SIG-M5 treated with dmso at 0.1 percent for 504 hours (cell line): ENCODE measurements at regions not wholly inside any gene's neighbourhood (a gene's known extent, or its start where the extent isn't known, plus 50 kb on each side); places are given as distances from the start of the nearest gene placed in this dataset.

Experiments
- DNase-seq: peaks from one replicate; lab custom pipeline; 2025; ENCODE audit not compliant: unreplicated experiment; lab: John Stamatoyannopoulos, UW

DNA sequence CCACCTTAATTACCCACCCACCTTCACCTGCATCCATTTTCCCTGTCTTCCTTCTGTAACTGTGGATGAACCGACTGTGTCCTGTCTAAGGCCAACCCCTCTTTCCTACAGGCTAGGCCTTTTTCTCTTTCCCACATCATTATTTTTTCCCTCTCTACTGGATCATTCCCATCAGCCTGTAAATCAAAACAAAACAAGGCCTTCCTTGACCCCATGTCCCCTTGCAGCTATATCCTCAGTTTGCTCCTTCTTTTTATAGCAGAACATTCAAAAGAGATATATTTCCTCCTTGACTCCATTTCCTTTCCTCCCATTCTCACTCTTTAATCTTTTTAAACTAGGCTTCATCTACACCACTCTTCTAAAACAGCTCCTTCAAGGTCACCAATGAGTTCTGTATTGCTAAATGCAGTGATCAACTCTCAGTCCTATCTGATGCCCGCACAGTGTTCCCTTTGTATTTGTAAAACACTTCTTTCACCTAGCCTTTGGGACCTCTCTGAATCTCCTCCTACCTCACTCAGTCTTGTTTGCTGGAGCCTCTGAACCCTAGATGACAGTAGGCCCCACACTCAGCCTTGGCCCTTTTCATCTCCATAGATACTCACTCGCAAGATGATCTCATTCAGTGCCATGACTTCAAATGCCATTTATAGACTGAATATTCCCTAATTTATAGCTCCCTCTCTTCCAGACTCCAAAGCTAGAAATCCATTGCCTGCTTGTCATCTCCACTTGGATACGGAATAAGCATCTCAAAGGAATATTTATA is 55.7 kb downstream of the CXCR4 start:
- no peak for DNase-seq

DNA sequence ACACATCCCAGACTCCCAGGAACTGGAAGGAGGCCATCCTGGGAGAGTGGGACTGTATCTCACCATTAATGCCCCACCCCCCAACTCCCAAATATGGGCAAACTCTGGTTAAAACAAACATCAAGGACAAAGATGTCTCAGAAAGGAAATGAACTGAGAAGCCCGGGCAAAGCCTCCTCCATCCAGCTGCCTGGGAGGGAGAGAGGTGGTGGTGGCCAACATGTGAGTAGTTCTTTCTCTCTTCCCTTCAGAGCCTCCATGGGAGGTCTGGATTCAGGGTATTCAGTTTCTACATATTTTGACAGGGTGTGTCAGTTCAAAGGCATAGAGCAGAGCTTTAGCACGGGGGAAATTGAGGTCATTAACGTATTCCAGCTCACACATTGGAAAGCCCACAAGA is 57.5 kb downstream of the CXCR4 start:
- DNase-seq = no peak

- DNase-seq = peak; percentile 12
Measured at GRCh38 chr2:136059036-136059472, 58.9 kb downstream of the CXCR4 start.

DNA sequence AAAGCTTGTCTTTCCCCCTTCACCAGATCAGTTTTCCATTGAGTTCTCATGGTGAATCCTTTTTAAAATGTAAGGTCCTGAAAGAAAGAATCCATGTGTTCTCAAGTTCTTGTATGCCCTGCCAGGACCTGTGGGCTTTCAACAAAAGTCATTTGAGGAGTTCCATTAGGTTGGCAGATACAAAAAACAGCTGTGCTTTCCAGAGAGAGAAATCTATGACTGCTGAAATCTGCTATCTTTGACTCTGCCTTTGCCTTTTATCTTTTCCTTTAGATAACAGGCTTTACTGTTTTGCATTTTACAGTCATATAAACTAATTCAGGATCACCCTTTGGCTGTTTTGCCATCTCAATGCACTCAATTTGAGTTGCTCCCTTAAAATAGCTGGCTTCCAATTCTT is 59.7 kb downstream of the CXCR4 start:
- DNase-seq = no peak

DNA sequence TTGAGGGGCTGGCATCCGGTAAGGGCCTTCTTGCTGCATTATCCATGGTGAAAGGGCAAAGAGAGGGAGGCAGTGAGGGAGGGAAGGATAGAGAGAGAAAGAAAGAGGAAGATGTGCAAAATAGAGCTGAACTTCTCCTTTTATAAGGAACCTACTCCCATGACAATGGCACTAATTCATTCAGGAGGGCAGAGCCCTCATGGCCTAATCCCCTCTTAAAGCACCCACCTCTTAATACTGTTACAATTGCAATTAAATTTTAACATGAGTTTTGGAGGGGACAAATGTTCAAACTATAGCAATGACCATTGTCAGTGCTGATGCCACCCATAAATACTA is 60.2 kb downstream of the CXCR4 start:
- DNase-seq = peak; percentile 76

GRCh38 chr2:136057023-136057801 is 60.7 kb downstream of the CXCR4 start:
- no peak for DNase-seq

- no peak for DNase-seq
Measured at GRCh38 chr2:136055929-136056688, 61.8 kb downstream of the CXCR4 start.

DNA sequence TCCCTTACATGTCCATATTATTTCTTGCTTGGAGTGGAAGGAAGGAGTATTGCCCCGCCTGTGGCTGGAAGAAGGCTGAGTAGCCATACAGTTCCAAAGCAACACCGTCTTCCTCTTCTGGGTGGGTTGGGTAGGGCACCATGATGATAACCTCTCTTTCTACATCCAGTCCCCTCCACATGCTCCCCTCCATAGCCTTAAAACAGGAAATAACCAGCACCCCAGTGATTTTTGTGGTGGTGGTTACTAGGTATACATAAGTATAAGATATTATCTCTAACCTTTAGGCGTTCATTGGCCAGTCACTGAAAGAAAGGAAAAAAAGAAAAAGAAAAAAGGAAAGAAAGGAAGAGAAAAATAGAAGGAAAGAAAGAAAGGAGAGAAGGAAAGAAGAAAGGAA is 63.1 kb downstream of the CXCR4 start:
- no peak for DNase-seq

DNA sequence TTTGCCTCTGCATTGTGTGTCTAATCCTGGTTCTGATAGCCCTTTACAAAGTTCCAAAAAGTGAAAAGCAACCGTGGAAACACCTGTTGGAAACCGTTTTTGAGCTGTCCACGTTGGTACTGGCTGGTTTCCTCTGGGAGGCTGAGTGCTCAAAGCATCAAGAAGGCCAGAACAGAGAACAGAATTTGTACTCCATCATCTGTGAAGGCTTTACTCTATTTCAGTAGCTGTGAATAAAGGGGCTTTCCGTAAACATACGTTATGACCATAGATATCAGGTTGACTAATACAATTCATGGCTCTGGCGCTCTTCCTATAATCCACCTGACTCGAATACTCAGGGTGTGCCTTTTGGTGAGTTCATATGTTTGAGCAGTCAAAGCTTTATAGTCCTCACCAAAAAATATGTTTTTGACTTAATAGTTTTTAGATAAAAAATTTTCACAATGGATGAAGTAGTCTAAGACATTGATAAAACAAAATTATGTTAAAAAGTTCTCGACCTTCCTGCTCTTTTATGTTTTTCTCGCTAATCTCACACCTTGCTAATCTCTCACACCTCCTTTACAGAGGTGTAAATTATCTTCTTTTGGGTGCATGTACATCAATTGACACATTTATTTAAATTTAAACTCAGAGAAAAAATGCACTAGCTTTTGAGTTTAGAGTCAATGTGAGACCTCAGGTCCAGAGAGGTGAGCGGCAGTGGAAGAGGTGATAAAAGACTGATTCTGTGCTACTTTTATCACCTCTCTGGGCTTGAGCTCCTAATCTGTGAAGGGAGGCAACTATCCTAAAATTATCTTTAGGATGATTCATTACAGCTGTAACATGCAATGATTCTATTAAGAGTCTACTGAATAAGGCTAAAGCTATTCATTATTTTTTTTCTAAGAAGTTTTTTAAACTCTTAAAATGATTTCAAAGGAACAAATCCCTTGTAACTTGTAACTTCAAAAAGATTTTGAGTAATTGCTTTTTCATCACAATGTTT is 65.3 kb downstream of the CXCR4 start:
- no peak for DNase-seq

DNA sequence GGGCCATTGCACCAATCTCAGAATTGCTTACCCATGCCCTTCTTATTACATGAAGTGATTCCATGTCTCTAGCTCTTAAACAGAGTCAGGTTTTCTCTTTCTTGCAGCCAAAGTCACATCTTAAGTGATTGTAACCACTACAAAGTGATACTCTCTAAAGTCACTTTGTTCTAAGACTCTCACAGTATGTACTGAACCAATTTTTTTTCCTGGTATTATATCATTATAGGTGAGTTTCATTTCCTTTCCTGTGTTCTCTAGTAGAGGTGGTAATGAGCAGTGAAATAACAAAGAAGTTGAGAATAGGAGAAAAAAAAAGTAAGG is 66.3 kb upstream of the DARS1 start:
- no peak for DNase-seq

DNA sequence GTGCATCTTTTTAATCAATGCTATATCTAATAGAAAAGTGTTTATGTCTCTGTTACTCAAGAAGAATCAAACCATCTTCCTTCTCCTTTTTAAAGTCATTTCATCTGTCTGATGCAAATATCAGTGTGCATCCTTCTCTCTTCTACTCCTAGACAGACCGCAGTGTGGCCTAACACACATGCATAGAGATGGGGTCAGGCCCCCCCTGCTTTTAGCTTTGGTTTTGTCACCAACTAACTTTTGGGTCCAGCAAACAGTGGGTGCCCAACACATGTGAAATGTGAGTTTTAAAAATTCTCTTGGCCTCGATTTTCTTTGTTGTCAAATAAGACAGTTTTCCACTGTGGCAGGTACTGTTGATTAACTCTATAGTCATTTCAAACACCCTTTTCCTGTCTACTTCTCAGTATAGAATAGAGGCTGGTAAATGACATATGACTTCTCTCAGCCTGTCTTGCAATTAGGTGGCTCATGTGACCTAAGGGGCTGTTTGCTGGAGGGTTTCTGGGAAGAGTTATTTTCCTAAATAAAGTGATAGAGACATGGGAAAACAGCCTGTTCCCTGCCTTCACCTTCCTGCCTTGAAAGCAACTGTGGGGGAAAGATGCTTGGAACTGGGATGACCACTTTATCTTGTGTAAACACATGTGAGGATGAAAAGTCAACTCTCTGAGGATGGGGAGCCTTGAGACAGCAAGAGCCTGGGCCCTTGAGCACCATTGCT is 65.7 kb upstream of the DARS1 start:
- no peak for DNase-seq

DNA sequence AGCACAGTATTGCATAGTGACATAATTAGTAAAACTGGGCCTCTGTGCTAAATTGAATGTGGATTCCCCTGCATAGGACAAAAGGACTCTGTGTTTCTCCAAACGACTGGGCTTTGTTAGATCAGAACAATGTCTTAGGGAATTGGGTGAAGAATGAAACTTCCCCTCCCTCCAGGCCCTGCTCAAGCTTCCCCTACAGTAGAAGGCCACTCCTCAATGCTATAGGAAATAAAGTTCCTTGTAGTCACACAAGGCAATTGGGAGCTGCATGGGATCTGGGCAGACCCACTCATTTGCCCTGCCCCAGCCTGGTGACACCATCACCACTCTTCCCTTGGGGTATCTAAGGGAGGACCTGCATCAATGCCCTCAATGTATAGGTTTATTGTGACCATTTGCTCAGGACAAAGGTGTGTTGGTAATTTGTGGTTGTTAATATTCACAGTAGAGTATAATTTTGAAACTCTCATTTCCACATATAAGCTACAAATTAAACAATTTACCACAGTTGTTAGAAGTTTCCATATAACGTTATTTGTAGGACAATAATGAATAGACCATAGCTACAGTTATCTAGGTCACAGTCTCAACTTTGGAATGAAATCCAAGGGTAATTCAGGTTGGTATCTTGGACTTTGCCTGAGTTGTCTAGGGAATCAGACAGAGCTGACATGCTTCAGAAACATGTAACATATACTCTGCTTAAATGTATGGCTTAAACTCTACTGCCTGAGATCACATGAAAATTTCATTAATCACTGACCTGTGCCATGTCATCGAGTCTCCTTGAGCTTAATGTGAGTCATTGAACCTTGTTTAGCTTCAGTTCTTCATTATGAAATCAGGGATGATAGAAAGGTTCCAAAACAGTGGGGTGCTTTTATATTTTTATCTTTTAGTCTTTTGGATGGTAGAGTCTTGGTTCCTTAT is 64.8 kb upstream of the DARS1 start:
- no peak for DNase-seq

DNA sequence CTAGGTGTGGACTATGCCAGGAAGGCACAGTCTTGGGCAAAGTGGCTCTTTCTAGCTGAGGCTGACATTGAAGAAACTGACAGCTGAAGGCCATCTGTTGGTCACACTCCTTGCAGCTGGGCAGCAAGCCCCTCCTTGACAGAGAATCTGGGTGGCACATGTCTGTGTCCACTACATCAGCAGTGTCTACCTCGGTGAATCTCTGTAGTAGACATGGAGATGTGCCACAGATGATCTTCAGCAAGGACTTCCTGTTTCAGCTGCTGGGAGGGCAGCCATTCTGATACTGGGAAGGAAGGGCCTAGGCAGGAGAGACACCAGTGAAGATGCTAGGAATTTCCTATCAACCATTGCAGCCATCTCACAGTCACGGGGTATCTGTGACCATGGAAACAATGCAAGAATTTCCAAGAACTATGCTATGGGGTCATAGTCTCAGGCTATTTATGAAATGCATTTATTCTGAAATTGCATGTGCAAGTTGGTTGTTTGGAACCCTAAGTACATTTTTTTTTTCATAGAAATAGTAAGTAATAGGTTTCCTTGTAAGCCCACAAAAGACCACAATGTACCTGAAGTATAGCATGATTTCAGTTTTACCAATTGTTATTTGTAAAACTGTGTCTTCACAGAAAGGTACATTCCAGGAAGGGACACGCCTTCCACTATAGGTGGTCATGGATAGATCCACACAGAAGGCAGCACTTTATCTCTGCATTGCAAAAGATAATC is 63.8 kb upstream of the DARS1 start:
- DNase-seq = no peak

DNA sequence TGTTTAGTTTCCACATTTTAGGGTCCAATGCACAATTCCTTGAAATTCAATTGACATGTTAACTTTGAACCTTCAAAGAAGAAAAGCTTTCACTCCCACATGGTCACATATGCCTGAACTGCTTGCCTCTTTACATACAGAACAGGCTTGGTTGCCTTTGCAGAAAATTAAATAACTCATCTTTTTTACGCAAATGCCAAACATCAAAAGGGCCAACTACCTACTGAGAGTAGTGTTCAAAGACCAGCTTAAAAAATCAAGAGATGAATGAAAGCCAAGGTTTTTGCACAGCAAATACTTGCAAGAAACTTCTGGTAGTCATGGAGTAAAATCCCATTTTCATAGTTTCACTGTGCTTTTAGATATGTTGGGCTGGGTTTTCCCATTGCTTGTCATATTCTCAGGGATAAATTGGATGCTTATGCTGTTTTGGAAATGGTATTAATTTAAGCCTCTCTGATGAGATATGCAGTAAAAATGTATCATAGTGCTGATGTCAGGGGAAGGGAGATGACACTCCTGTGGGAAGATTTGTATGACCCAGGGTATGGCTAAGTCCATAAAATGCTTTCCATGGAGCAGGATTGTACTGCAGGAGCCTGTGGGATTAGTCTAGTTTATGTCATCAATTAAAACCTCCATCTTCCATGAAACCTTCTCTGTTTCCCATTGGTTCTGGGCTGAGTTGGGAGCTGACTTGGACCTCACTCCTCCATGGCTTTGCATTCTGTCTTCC is 60.6 kb upstream of the DARS1 start:
- DNase-seq = no peak

DNA sequence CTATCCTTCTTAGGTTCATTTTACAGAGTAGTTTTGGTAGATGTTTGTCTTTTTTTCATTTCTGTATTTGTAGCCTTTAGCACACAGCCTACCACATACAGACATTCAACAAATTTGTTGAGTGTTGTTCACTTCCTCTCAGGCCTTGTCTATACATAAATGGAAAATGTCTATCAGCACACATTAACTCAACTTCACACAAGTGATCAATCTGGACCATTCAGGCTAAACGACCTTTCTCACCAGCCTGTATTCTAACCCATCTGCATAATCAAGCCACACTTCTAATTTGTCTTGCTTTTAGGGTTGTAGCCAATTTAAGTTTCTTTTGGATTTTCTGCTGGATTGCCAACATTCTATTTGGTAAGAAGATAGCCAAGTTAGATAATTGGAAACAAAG is 59.9 kb upstream of the DARS1 start:
- no peak for DNase-seq
